ENCODE measurements at regions not wholly inside any gene's neighbourhood (a gene's known extent, or its start where the extent isn't known, plus 50 kb on each side); places are given as distances from the start of the nearest gene placed in this dataset.
"Not testable (repeated sequence)": the region's sequence is repeated elsewhere in the genome, so short reads cannot be mapped to it uniquely, and the experiment has no call there.

DNA sequence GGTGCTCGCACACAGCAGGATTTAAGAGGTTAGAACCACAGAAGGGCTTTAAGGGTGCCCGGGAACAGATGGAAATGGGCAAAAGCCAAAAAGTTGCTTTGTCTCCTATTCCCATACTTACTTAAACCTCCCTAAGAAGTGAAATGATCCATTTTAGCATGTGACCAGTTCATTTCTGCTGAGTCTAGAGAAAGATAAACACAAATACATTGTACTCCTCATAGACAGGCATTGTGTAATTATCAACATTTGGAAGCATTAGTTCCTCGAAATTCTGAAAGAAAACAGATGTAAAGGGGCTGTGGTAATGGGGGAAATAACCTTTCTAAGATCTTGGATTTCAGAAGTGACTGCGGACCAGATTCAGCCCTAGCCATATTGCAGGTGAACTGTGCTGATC lies 178.3 kb downstream of the CYB561 start:
- DNase-seq: no peak

DNA sequence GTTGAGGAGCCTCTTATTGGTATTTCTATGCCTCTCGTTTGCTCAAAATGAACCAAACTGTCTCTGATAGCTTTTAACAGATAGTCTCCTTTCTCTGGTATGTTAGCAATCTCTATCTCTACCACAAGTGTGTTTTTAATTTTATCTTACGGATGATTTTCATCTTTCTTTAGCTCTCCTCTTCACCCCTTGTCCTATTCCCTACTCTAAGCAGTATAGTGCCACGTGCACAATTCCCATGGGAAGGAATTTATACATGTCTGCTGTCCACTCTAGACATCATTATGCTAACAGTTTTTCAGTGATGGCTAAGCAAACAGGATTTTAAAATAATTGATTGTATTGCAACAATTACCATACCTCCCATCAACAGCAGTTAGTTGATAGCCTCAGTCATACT lies 177.3 kb downstream of the CYB561 start:
- no peak for DNase-seq

DNA sequence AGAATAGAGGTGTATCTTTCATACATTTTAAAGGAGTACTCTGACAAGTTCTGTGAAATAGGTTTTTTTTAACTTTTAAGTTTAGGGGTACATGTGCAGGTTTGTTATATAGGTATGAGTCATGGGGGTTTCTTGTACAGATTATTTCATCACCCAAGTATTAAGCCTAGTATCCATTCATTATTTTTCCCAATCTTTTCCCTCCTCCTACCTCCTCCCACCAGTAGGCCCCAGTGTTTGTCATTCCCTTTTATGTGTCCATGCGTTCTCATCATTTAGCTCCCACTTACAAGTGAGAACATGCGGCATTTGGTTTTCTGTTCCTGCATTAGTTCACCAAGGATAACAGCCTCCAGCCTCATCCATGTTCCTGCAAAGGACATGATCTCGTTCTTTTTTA lies 175.5 kb downstream of the CYB561 start:
- no peak for DNase-seq

DNA sequence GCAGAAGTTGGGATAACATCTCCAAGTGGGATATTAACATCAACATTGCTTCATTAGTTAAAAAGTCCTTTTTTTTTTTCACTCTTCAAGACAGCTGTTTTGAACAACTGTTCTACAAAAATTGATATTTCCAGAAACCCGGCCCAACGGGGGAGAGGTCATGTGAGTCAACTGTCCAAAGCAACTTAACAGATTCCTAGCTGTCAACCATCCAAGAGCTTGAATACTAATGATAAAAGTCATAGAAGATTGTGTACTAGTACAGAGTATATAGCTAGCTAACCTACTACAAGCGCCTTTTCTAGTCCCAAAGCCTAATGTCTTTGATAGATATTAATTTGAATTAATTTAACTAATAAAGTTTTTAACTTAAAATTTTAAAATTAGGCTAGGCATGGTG lies 172.0 kb downstream of the CYB561 start:
- no peak for DNase-seq

DNA sequence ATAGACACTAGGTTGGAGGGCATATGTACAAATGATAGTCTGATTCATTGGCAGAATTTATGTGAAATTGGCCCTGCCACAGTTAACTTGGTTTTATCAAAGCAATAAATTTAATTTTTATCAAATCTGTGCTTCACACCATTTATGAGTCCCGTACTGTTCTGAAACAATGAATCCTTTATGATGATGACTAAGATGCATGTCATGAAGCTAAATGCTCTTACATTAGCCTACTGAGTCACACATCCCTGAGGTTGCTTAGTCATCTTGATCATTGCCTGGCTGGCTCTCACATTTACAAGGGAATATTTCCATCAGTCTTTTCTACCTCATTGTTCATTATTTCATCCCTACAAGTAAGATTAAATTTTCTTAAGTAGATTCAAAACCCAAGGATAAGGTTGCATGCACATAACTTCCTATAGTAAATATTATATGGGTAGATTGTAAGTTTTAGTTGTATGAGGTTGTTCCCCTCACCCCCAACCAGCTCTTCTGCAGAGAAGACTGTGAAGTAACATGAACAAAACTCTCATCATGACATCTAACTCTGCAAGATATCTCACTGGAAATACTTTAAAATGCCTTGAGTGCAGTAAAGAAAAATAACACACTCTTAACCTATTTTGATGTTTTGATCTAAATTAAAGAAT lies 170.7 kb downstream of the CYB561 start:
- DNase-seq: no peak

DNA sequence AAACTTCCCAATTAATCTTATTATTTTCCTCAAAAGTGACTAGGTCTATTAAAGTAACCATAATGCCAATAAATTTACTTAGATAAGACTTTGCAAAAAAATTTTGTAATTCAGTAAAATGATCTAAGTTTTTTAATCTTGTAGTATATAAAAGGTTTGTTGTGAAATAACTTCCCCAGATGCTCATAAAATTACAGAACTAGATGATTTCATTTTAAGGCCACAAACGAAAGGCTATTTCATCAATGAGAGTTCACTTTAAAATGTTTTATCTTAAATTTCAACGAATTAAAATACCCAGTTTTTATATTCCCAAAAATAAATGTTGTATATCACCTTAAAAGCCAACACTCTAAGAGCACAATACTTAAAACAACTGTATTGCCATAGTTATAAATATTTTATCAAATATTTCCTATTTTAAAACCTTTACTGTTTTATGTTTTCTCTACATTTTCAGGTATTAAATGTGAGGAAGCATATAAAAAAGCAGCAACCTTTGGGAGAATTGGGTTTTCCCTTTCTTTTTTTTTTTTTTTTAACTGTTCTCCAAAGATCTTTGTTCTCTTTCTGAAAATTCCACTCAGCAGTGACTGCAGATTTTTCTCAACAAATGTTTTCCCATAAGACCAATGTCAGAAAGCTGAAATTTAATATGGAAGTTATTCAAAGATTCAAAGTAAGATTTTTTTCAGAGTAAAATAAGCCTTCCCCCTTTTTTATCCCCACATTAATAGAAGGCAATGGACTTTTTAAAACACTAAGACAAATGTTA lies 169.9 kb downstream of the CYB561 start:
- DNase-seq: no peak

DNA sequence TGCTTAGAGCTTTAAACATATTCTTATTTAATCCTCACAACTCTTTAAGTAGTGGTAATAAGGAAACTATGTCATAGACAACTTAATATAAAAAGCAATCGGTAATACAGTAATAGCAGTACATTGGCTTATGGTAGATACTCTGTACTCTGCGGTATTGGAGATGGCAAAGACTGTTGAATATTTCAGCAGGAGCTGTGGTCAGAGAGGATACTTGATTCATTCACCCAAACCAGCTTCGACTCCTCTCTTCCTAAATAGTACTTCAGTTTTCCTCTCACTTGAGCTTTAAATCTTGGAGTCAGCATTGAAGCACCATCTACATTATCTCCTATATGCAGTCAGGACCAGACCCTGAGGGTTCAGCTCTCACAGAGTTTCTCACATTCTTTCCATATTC lies 169.3 kb downstream of the CYB561 start:
- no peak for DNase-seq

DNA sequence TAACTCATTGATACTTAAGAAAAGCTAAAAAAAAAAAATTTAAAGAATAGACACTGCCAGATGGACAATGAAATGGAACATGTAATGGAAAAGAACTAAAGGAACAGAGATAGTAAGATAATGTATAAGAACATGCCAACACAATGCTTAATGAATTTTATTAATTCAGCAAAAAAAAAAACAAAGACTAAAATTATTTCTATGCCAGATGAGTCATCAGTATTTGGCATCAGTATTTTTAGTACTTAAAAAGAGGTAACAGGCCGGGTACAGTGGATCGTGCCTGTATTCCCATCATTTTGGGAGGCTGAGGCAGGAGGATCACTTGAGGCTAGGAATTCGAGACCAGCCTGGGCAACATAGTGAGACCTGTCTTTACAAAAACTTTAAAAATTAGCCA lies 168.5 kb downstream of the CYB561 start:
- DNase-seq: no peak

DNA sequence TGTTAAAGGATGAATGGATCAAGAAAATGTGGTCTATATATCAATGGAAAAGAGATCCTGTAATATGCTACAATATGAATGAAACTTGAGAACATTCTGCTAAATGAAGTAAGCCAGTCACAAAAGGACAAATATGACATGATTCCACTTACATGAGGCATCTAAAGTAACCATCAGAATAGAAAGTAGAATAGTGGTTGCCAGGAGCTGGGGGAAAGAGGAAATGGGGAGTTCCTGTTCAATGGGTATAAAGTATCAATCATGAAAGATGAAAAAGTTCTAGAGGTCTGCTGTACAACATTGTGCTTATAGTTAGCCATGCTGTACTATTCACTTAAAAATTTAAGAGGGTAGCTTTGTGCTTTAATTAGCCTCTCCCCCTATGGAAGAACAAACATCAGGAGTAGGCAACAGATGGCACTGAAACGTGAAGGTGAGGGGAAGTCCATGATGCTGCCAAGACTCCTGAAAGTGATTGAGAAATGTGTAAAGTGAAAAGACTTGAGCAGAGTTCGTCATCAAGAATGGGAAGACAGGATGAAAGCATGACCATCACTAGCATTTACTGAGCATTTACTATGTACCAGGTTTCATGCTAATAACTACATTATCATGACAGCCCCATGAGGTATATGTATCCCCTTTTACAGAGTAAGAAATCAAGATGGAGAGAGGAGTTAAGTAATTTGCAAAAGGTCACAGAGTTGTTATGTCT lies 167.2 kb downstream of the CYB561 start:
- no peak for DNase-seq

DNA sequence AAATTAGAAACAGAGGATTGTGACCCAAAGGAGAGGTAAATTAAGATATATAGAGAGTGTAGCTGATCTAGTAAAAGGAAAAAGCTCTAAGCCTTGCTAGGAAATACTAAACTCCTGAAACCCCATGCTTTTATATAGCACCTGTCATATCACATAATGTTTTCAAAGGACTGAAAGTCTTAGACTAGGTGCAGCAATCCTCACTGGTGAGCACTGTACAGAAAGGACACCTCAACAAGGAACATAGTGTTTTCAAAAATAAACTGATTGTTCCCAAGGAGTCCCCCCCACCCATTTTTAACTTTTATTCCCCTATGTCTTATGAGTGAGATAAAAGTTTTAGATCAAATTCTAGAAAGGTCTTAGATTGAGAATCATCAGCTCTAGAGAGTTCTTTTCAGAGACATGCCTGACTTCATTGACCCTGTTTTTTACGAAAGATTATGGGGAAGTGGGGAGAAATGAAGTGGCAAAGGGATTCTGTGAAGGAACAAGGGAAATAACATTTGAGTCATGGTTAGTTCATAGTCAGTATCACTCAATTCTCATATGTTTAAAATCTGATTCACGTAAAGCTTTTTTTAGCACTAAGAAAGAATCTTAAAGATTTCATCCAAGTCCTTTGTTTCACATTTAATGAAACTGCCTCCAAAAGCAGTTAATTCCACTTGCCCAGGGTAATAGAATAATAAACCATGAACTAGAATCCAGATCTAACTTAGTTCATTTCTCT lies 166.4 kb downstream of the CYB561 start:
- DNase-seq: no peak

DNA sequence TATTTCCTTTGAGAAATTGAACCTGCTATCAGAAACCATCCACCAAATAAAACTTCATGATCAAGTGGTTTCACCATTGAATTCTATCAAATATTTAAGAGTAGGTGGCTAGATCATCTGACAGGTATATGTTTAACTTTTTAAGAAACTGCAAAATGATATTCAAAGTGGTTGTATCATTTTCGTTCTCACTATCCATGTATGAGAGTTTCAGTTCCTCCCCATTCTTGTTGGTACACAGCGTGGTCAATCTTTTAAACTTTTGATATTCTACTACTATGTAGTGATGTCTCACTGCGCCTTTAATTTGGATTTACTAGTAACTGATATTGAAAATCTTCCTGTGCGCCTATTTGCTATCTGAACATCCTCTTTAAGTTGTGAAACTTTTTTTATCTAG lies 163.7 kb downstream of the CYB561 start:
- DNase-seq: no peak

DNA sequence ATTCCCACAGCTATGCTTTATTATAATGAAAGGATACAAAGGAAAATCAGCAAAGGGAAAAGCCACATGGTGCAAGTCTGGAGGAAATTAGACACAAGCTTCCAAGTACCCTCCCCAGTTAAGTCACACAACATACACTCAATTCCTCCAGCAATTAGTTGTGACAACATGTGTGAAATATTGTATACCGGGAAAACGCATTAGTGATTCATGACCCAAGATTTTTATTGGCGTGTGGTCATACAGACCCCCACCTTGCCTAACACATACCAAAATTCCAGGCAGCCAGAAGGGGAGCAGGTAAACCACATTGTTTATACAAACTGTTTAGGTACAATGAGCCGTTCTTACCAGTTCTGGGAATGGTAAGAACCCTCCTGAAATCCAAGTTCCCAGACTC lies 160.6 kb downstream of the CYB561 start:
- no peak for DNase-seq

DNA sequence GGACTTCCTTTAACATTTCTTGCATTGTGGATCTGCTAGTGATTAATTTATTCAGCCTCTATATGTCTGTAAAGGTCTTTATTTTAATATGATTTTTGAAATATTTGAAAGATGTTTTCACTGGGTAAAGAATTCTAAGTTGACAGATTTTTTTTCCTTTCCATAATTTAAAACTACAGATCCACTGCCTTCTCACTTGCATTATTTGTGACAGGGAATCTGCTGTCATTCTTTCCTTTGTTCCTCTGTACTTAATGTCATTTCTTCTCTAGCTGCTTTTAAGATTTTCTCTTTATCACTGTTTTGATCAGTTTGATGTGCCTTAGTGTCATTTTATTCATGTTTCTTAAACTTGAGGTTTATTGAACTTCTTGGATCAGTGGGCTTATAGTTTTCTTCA lies 159.9 kb downstream of the CYB561 start:
- no peak for DNase-seq

DNA sequence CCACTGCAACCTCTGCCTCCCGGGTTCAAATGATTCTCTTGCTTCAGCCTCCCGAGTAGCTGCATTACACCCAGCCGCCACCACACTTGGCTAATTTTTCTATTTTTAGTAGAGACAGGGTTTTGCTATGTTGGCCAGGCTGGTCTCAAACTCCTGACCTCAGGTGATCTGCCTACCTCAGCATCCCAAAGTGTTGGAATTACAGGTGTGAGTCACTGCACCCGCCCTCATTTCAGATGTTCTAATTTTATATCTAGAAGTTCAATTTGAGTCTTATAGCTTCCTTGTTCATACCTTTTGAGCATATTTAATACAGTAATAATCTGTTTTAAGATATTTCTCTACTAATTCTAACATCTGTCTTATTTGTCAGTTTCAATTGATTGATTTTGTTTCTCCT lies 159.1 kb downstream of the CYB561 start:
- DNase-seq: not testable (repeated sequence)

DNA sequence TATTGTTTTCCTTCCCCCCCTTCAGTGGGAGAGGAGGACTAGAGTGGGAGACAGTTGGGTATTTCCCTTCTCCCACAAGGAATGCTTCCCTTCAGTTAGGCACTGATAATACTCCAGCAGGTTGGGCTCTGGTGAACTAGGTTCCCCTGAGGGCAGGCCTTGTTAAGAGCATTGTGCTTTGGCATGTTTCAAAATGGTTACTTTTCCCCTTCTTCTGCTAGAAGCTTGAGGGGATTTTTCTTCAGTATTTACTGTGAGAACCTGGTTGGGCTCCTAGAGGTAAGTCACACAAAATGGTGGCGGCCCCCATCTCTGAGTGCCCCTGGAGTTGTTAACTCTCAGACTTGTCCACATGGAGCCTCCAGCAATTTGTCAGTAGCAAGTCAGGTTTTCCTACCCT lies 156.2 kb downstream of the CYB561 start:
- no peak for DNase-seq

DNA sequence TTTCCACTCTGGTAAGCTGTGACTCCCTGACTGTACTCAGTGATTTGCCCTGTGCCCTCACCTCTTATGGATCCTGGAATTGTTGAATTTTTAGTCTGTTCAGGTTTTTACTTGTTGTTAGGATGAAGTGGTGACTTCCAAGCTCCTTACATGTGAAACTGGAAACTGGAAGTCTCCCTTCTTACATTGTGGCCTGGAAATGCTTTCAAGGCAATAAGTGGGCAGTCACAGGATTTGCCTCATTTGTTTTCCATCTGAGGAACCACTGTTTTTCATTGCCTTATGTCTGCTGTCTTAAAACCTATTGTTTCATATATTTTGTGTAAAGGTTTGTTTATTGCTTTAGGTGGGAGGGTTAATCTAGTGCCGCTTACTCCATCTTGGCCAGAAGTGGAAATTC lies 155.8 kb downstream of the CYB561 start:
- no peak for DNase-seq

DNA sequence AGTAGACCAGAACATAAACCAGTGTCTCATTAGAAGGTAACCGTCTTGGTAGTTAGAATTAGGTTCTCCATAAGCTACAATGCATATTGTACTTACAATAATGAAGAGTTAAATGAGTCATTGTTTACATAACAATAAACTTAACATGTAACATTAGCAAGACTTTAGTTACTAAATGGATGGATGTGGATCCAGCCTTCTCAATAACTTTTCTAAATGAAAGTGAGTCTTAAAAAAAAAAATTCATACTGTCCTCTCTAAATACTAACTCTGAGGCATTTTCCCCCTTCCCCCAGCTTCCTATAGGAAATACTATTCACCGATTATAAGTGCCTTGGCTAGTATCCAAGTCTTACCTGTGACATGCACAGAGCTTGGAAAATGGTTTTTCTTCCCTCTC lies 155.3 kb downstream of the CYB561 start:
- DNase-seq: no peak

DNA sequence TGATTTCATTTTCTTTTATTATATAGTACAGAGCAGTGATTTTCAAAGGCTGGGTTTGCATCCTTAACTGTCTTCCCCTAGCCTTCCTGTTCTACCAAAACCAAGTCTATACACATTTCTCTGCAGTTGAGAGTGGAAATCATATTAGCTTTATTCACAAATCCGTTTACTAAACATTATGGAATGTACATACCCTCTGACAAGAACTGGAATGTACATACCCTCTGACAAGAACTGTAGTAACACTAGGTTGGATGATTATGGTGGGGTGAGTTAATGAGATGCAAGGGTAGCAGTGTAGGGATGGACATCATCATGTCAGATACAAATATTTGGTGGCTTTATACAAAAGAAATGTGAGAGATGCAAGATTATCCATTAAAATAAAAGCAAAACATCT lies 154.8 kb downstream of the CYB561 start:
- no peak for DNase-seq

DNA sequence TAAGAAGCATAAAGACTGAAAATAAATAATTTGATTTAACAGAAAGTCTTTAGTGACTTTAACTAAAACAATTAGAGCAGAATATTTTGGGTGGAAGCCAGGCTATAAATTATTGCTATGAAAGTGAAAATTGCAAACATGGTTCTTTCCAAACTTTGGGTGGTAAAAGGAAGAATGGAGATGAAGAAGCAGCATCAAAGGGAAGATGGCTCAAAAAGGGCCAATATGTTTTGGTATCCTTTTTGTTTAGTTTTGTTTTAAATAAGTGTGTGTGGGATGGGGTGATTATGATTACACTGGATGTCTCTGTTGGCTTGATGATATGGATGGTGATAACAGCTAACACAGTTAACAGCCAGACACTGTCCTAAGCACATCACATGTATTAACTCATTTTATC lies 153.7 kb downstream of the CYB561 start:
- no peak for DNase-seq

DNA sequence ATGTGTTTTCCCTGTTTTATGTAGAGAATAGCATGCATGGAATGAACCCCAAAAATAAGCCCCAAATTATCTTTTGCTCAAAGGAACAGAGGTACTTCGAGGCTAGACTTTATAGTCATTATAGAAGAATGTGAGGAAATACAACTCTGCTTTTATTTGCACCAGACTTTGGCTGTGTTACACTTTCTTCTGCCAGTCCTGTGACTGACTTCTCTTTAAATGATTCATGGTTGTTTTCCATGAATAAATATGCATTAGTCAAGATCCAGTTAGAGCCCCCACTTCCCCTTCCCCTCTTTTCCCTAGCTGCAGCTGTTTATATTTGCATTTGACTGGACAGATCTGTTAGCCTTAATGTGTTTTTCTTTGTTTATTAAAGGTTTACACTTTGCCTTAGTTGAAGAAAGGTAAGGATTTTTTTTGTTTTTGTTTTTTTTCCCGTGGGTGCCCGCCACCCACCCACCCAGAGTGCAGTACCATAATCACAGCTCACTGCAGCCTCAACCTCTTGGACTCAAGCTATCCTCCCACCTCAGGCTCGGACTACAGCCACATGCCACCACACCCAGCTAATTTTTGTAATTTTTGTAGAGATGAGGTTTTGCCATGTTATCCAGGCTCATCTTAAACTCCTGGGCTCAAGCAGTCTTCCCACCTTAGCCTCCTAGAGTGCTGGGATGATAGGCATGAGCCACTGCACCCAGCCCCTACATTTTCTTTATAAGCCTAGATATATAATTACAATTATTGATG lies 152.6 kb downstream of the CYB561 start:
- no peak for DNase-seq

DNA sequence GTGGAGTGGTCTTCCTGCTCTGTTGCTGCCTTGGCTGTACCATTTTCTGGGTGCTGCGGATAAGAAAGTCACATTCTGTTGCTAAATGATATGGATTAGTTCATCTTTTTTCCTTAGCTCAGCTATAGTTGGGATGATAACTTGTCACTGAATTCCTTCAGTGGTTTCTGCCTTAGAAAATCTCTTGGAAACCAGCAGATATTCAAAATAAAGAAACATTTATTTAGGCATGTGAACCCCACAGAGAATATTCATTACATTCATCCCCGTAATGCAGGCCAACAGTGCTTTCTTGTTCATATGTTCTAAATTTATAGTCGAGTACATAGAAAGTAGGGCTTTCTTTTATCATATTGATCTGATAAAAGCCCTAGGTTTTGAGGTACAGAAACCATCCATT lies 151.3 kb downstream of the CYB561 start:
- DNase-seq: no peak

DNA sequence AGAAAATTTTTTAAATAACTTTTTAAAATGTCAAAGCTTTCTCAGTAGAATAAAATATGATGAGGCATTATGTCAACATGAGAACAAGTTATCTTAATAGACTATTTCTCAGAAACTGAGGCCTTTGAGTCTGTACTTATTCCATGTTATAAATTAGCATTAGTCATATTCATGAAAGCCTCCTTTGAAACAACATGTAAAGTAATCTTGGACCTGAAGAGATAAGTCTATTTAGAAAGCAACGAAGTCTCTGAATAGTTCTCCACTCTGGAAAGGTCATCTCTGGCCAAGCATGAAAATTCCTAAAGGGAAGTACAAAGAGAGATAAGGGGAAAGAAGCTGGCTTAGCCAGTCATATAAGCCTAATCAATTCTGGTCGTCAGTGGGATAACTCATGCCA lies 150.8 kb downstream of the CYB561 start:
- DNase-seq: no peak
